ENCODE measurements at regions not wholly inside any gene's neighbourhood (a gene's known extent, or its start where the extent isn't known, plus 50 kb on each side); places are given as distances from the start of the nearest gene placed in this dataset.

GRCh38 chr3:102079809-102080197, 230.5 kb downstream of the NFKBIZ start:
- CTCF ChIA-PET: interaction anchor here (1.2 kb wide), 1 partner anchor 150 kb away, joined by 4 read pairs; no protein-coding TSS in a partner anchor
- Histone ChIP-seq H3K27me3 (ENCODE audit: control insufficient read depth, insufficient read depth, low read length) (no peaks in the 10 kb centered on the region), H3K27ac (ENCODE audit: low read depth, low read length) (no peak overlapping the region), H3K4me3 (ENCODE audit: low read depth, low read length) (no peak overlapping the region), H3K9me3 (ENCODE audit: control insufficient read depth, insufficient read depth, low read length) (no peaks in the 10 kb centered on the region)
- no peak for TF ChIP-seq CTCF (IDR thresholded peaks at IDR 0.05; ENCODE audit: low read depth, low read length)
- DNase-seq (ENCODE audit: low read depth, low spot score): no peak
- POLR2A ChIA-PET: no interaction called here

- POLR2A ChIA-PET: no interaction called here
- no peak for DNase-seq (ENCODE audit: low read depth, low spot score)
- no peaks in the 10 kb centered on the region for H3K27me3 ChIP-seq (ENCODE audit: control insufficient read depth, insufficient read depth, low read length)
- H3K4me3 ChIP-seq (ENCODE audit: low read depth, low read length): no peak overlapping the region
- CTCF ChIA-PET: no interaction called here
- no peaks in the 10 kb centered on the region for H3K9me3 ChIP-seq (ENCODE audit: control insufficient read depth, insufficient read depth, low read length)
- H3K27ac ChIP-seq (ENCODE audit: low read depth, low read length): no peak overlapping the region
- no peak for TF ChIP-seq CTCF (IDR thresholded peaks at IDR 0.05; ENCODE audit: low read depth, low read length)
Observed at GRCh38 chr3:102081572-102082289, 232.4 kb downstream of the NFKBIZ start.

GRCh38 chr3:102083473-102083872, 234.2 kb downstream of the NFKBIZ start:
- TF ChIP-seq CTCF (IDR thresholded peaks at IDR 0.05; ENCODE audit: low read depth, low read length): no peak
- DNase-seq (ENCODE audit: low read depth, low spot score): no peak
- CTCF ChIA-PET: interaction anchor here (1.0 to 1.6 kb wide), 2 partner anchors 30 to 270 kb away, joined by 3 to 4 read pairs; no protein-coding TSS in a partner anchor
- H3K4me3 ChIP-seq (ENCODE audit: low read depth, low read length): no peak overlapping the region
- no peaks in the 10 kb centered on the region for H3K27me3 ChIP-seq (ENCODE audit: control insufficient read depth, insufficient read depth, low read length)
- H3K9me3 ChIP-seq (ENCODE audit: control insufficient read depth, insufficient read depth, low read length): no peaks in the 10 kb centered on the region
- POLR2A ChIA-PET: no interaction called here
- H3K27ac ChIP-seq (ENCODE audit: low read depth, low read length): no peak overlapping the region

GRCh38 chr3:102084006-102084405, 234.7 kb downstream of the NFKBIZ start:
- peak; percentile 34 for DNase-seq (ENCODE audit: low read depth, low spot score)
- ChIA-PET POLR2A (interaction anchor here (1.3 kb wide), 1 partner anchor 235 kb away, joined by 4 read pairs; the partner anchor contains the start of gene NFKBIZ), CTCF (interaction anchor here (1.0 to 1.6 kb wide), 3 partner anchors 30 to 281 kb away, joined by 3 to 5 read pairs (median 4); no protein-coding TSS in a partner anchor)
- no peaks in the 10 kb centered on the region for H3K9me3 ChIP-seq (ENCODE audit: control insufficient read depth, insufficient read depth, low read length)
- no peak overlapping the region for H3K4me3 ChIP-seq (ENCODE audit: low read depth, low read length)
- TF ChIP-seq CTCF (IDR thresholded peaks at IDR 0.05; ENCODE audit: low read depth, low read length): no peak
- no peaks in the 10 kb centered on the region for H3K27me3 ChIP-seq (ENCODE audit: control insufficient read depth, insufficient read depth, low read length)
- H3K27ac ChIP-seq (ENCODE audit: low read depth, low read length): no peak overlapping the region

GRCh38 chr3:102084704-102085103, 235.4 kb downstream of the NFKBIZ start:
- Histone ChIP-seq H3K27me3 (ENCODE audit: control insufficient read depth, insufficient read depth, low read length) (no peaks in the 10 kb centered on the region), H3K4me3 (ENCODE audit: low read depth, low read length) (no peak overlapping the region), H3K9me3 (ENCODE audit: control insufficient read depth, insufficient read depth, low read length) (no peaks in the 10 kb centered on the region), H3K27ac (ENCODE audit: low read depth, low read length) (no peak overlapping the region)
- no peak for DNase-seq (ENCODE audit: low read depth, low spot score)
- CTCF ChIA-PET: interaction anchor here (1.0 to 1.6 kb wide), 3 partner anchors 29 to 282 kb away, joined by 3 to 5 read pairs (median 4); no protein-coding TSS in a partner anchor
- TF ChIP-seq CTCF (IDR thresholded peaks at IDR 0.05; ENCODE audit: low read depth, low read length): no peak
- POLR2A ChIA-PET: interaction anchor here (1.3 kb wide), 1 partner anchor 236 kb away, joined by 4 read pairs; the partner anchor contains the start of gene NFKBIZ

All from AG04450 (cell line).